ENCODE measurements at regions not wholly inside any gene's neighbourhood (a gene's known extent, or its start where the extent isn't known, plus 50 kb on each side); places are given as distances from the start of the nearest gene placed in this dataset.

- no peak overlapping the region for H3K27ac ChIP-seq (ENCODE audit: extremely low read length, insufficient read depth, low read length)
- no TSS peak for BruUV-seq (replicated peaks)
- no peak overlapping the region for H3K4me2 ChIP-seq (ENCODE audit: low read depth, low read length)
- in situ Hi-C loops (cut with HindIII; ENCODE audit: extremely low pct_ligation_motif_present, low pct_unique_long_range_greater_than_20kb) (no loop called here), intact Hi-C loops (cut with micrococcal nuclease; ENCODE audit: unreplicated experiment) (no loop called here)
- no peaks in the 10 kb centered on the region for H4K20me1 ChIP-seq (ENCODE audit: insufficient read depth, low read length)
- H3K4me3 ChIP-seq (replicated peaks in 1 of 3; ENCODE audit: insufficient read depth in 1 of 3, low read depth in 2 of 3, low read length in 3 of 3), result no peak overlapping the region
- H3K9me3 ChIP-seq (ENCODE audit: low read length), result no peaks in the 10 kb centered on the region
- 0% methylated on average over 2 of the region's 2 CpGs for WGBS (ENCODE audit: low lambda C conversion rate)
- no peak overlapping the region for H2AFZ ChIP-seq (ENCODE audit: low read length)
- no peak for DNase-seq (ENCODE audit: low spot score)
- H3K27me3 ChIP-seq (ENCODE audit: control insufficient read depth in 1 of 2, insufficient read depth in 2 of 2, low read length in 2 of 2), result peaks cover 1 to 11% of the 10 kb centered on the region in 2 experiments; a peak in 2 of 5 replicates
- no peaks in the 10 kb centered on the region for H3K4me1 ChIP-seq (ENCODE audit: insufficient read depth, low read length)
- H3K36me3 ChIP-seq (replicated peaks in 1 of 2; ENCODE audit: control insufficient read depth in 1 of 2, insufficient read depth in 2 of 2, low read length in 2 of 2), result no peaks in the 10 kb centered on the region
- ChIA-PET CTCF (ENCODE audit: low intra/inter-chr PET ratio, low total read pairs) (no interaction called here), POLR2A (no interaction called here)
- no peaks in the 10 kb centered on the region for H3K79me2 ChIP-seq (ENCODE audit: insufficient read depth, low read length)
- FAIRE-seq, result no peak
- H3K9ac ChIP-seq (ENCODE audit: insufficient read depth, low read depth, low read length), result no peak overlapping the region
- ATAC-seq, result no peak
- TF ChIP-seq HNF4G (IDR thresholded peaks at IDR 0.05; ENCODE audit: borderline replicate concordance, low read depth, low read length) (no peak), HNF4G (CRISPR knock-in tag; IDR thresholded peaks at IDR 0.05; ENCODE audit: borderline replicate concordance, low read depth) (no peak), ZNF253 (CRISPR knock-in tag; IDR thresholded peaks at IDR 0.05; ENCODE audit: borderline replicate concordance) (no peak), GMEB2 (CRISPR knock-in tag; IDR thresholded peaks at IDR 0.05; ENCODE audit: low read depth) (no peak), ZBTB7A (CRISPR knock-in tag; IDR thresholded peaks at IDR 0.05) (no peak), RBFOX2 (IDR thresholded peaks at IDR 0.05; ENCODE audit: low read depth, low read length) (no peak), NCOA5 (CRISPR knock-in tag; IDR thresholded peaks at IDR 0.05) (no peak), MED1 (CRISPR knock-in tag; IDR thresholded peaks at IDR 0.05) (no peak), TAF15 (IDR thresholded peaks at IDR 0.05; ENCODE audit: low read depth, low read length, poor library complexity, severe bottlenecking) (no peak), ZNF234 (CRISPR knock-in tag; conservative IDR thresholded peaks at IDR 0.05) (no peak), STAG1 (CRISPR knock-in tag; IDR thresholded peaks at IDR 0.05) (no peak), ZFP36L2 (CRISPR knock-in tag; IDR thresholded peaks at IDR 0.05) (no peak), ZNF563 (CRISPR knock-in tag; IDR thresholded peaks at IDR 0.05) (no peak)
- TF ChIP-seq, protein P1, sequence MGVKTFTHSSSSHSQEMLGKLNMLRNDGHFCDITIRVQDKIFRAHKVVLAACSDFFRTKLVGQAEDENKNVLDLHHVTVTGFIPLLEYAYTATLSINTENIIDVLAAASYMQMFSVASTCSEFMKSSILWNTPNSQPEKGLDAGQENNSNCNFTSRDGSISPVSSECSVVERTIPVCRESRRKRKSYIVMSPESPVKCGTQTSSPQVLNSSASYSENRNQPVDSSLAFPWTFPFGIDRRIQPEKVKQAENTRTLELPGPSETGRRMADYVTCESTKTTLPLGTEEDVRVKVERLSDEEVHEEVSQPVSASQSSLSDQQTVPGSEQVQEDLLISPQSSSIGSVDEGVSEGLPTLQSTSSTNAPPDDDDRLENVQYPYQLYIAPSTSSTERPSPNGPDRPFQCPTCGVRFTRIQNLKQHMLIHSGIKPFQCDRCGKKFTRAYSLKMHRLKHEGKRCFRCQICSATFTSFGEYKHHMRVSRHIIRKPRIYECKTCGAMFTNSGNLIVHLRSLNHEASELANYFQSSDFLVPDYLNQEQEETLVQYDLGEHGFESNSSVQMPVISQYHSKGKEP (CRISPR knock-in tag; IDR thresholded peaks at IDR 0.05), result no peak
- TF ChIP-seq, protein P2, sequence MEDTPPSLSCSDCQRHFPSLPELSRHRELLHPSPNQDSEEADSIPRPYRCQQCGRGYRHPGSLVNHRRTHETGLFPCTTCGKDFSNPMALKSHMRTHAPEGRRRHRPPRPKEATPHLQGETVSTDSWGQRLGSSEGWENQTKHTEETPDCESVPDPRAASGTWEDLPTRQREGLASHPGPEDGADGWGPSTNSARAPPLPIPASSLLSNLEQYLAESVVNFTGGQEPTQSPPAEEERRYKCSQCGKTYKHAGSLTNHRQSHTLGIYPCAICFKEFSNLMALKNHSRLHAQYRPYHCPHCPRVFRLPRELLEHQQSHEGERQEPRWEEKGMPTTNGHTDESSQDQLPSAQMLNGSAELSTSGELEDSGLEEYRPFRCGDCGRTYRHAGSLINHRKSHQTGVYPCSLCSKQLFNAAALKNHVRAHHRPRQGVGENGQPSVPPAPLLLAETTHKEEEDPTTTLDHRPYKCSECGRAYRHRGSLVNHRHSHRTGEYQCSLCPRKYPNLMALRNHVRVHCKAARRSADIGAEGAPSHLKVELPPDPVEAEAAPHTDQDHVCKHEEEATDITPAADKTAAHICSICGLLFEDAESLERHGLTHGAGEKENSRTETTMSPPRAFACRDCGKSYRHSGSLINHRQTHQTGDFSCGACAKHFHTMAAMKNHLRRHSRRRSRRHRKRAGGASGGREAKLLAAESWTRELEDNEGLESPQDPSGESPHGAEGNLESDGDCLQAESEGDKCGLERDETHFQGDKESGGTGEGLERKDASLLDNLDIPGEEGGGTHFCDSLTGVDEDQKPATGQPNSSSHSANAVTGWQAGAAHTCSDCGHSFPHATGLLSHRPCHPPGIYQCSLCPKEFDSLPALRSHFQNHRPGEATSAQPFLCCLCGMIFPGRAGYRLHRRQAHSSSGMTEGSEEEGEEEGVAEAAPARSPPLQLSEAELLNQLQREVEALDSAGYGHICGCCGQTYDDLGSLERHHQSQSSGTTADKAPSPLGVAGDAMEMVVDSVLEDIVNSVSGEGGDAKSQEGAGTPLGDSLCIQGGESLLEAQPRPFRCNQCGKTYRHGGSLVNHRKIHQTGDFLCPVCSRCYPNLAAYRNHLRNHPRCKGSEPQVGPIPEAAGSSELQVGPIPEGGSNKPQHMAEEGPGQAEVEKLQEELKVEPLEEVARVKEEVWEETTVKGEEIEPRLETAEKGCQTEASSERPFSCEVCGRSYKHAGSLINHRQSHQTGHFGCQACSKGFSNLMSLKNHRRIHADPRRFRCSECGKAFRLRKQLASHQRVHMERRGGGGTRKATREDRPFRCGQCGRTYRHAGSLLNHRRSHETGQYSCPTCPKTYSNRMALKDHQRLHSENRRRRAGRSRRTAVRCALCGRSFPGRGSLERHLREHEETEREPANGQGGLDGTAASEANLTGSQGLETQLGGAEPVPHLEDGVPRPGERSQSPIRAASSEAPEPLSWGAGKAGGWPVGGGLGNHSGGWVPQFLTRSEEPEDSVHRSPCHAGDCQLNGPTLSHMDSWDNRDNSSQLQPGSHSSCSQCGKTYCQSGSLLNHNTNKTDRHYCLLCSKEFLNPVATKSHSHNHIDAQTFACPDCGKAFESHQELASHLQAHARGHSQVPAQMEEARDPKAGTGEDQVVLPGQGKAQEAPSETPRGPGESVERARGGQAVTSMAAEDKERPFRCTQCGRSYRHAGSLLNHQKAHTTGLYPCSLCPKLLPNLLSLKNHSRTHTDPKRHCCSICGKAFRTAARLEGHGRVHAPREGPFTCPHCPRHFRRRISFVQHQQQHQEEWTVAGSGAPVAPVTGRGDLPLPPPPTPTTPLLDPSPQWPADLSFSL (CRISPR knock-in tag; IDR thresholded peaks at IDR 0.05), result no peak
- TF ChIP-seq, protein P3, sequence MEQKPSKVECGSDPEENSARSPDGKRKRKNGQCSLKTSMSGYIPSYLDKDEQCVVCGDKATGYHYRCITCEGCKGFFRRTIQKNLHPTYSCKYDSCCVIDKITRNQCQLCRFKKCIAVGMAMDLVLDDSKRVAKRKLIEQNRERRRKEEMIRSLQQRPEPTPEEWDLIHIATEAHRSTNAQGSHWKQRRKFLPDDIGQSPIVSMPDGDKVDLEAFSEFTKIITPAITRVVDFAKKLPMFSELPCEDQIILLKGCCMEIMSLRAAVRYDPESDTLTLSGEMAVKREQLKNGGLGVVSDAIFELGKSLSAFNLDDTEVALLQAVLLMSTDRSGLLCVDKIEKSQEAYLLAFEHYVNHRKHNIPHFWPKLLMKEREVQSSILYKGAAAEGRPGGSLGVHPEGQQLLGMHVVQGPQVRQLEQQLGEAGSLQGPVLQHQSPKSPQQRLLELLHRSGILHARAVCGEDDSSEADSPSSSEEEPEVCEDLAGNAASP (CRISPR knock-in tag; IDR thresholded peaks at IDR 0.05; ENCODE audit: borderline replicate concordance), result no peak
These were observed 218.7 kb downstream of the PAX3 start for GRCh38 chr2:222080141-222080540.

Measured in HepG2 (cell line).